Kidney (tissue), 13 donors: ENCODE measurements at regions not wholly inside any gene's neighbourhood (a gene's known extent, or its start where the extent isn't known, plus 50 kb on each side); places are given as distances from the start of the nearest gene placed in this dataset.

Experiments
- DNase-seq, 5 donors: peaks; one replicate each; pipeline ENCODE4 v3.0.0-alpha.2; 2013 to 2020
- FAIRE-seq: peaks from 2 replicates; lab custom pipeline; 2012; peaks lifted over from hg19 to GRCh38; lab: Jason Lieb, UNC
- H3K27ac ChIP-seq, 2 donors: one replicate each; pipeline ENCODE4 v1.7.0; 2013; ENCODE audit warnings: low read depth in 2 of 2, low read length in 2 of 2, inconsistent platforms in 1 of 2
- H3K27me3 ChIP-seq: one replicate; pipeline ENCODE4 v1.7.1; 2013; ENCODE audit warnings: low read length, inconsistent platforms; ENCODE audit not compliant: control insufficient read depth, insufficient read depth
- H3K36me3 ChIP-seq, 3 donors: one replicate each; pipeline versions ENCODE4 v1.7.0 to v1.7.1; 2013; ENCODE audit warnings: low read length in 3 of 3, control low read depth in 1 of 3, inconsistent platforms in 1 of 3; ENCODE audit not compliant: insufficient read depth in 3 of 3, control insufficient read depth in 2 of 3
- H3K4me1 ChIP-seq, 3 donors: one replicate each; pipeline versions ENCODE4 v1.7.0 to v1.7.1; 2013; ENCODE audit warnings: low read length in 3 of 3, inconsistent platforms in 1 of 3, low read depth in 1 of 3; ENCODE audit not compliant: control insufficient read depth in 2 of 3, insufficient read depth in 2 of 3
- H3K4me3 ChIP-seq, 3 donors: one replicate each; pipeline versions ENCODE4 v1.7.0 to v1.8.1; 2013; ENCODE audit warnings: low read length in 3 of 3, control low read depth in 1 of 3, inconsistent platforms in 1 of 3
- H3K9ac ChIP-seq, 3 donors: one replicate each; pipeline versions ENCODE4 v1.7.0 to v1.7.1; 2013; ENCODE audit warnings: low read length in 3 of 3, control low read depth in 1 of 3, inconsistent platforms in 1 of 3
- H3K9me3 ChIP-seq, 3 donors: one replicate each; pipeline versions ENCODE4 v1.7.0 to v1.7.1; 2013; ENCODE audit warnings: low read length in 3 of 3, control low read depth in 1 of 3, inconsistent platforms in 1 of 3; ENCODE audit not compliant: control insufficient read depth in 2 of 3, insufficient read depth in 1 of 3
- CTCF ChIP-seq: IDR thresholded peaks from 3 replicates; pipeline ENCODE4 v1.5.1; 2012; ENCODE audit warnings: mild to moderate bottlenecking, moderate library complexity, borderline replicate concordance; ENCODE audit not compliant: insufficient read depth; ENCODE audit errors: extremely low read depth
- intact Hi-C: fragments of 100-400 bp; cut with DNase I; formaldehyde crosslinking; loops from one replicate; pipeline ENCODE4 v1.11.1; 2022
- donor health status: control.
- donor health status: control.
- donor health status: control.
- donor health status: control.
- donor health status: control.
- donor health status: DM: yes; HTN: yes; CAD: no.
- donor health status: Normal renal cell carcinoma (clear cell type).

GRCh38 chr4:132893787-132894186 is 255.3 kb upstream of the PCDH10 start:
- H3K9me3 ChIP-seq, result peaks cover 0 to 2% (median 2%) of the 10 kb centered on the region in 3 donors
- FAIRE-seq (no peak), DNase-seq (no peak)
- no peak overlapping the region for H3K27ac ChIP-seq
- no peaks in the 10 kb centered on the region for H3K27me3 ChIP-seq
- no peak overlapping the region for H3K4me3 ChIP-seq
- intact Hi-C loops, result no loop called here
- H3K36me3 ChIP-seq, result no peaks in the 10 kb centered on the region
- H3K4me1 ChIP-seq, result no peaks in the 10 kb centered on the region
- H3K9ac ChIP-seq, result no peak overlapping the region
- no peak for TF ChIP-seq CTCF

GRCh38 chr4:132901224-132901623 is 247.9 kb upstream of the PCDH10 start:
- H3K4me1 ChIP-seq, result no peaks in the 10 kb centered on the region
- no peak overlapping the region for H3K27ac ChIP-seq
- H3K9ac ChIP-seq, result no peak overlapping the region
- TF ChIP-seq CTCF, result no peak
- no peak overlapping the region for H3K4me3 ChIP-seq
- intact Hi-C loops, result no loop called here
- H3K36me3 ChIP-seq, result no peaks in the 10 kb centered on the region
- no peak for FAIRE-seq
- no peaks in the 10 kb centered on the region for H3K27me3 ChIP-seq
- H3K9me3 ChIP-seq, result peaks cover 0 to 2% (median 0%) of the 10 kb centered on the region in 3 donors
- DNase-seq, result no peak

- Histone ChIP-seq H3K36me3 (no peaks in the 10 kb centered on the region), H3K4me1 (no peaks in the 10 kb centered on the region), H3K4me3 (no peak overlapping the region), H3K9me3 (no peaks in the 10 kb centered on the region), H3K27me3 (no peaks in the 10 kb centered on the region), H3K9ac (no peak overlapping the region), H3K27ac (no peak overlapping the region)
- intact Hi-C loops, result no loop called here
- FAIRE-seq, result no peak
- TF ChIP-seq CTCF, result no peak
- no peak for DNase-seq
These were observed 238.8 kb upstream of the PCDH10 start for GRCh38 chr4:132910229-132910748.

GRCh38 chr4:132918096-132918495 is 231.0 kb upstream of the PCDH10 start:
- TF ChIP-seq CTCF, result no peak
- H3K9ac ChIP-seq, result no peak overlapping the region
- intact Hi-C loops, result no loop called here
- no peaks in the 10 kb centered on the region for H3K36me3 ChIP-seq
- no peaks in the 10 kb centered on the region for H3K4me1 ChIP-seq
- FAIRE-seq (no peak), DNase-seq (no peak)
- no peaks in the 10 kb centered on the region for H3K27me3 ChIP-seq
- no peak overlapping the region for H3K4me3 ChIP-seq
- no peaks in the 10 kb centered on the region for H3K9me3 ChIP-seq
- H3K27ac ChIP-seq, result no peak overlapping the region
